GM19193 (cell line): ENCODE measurements at regions not wholly inside any gene's neighbourhood (a gene's known extent, or its start where the extent isn't known, plus 50 kb on each side); places are given as distances from the start of the nearest gene placed in this dataset.

Experiments used
- POLR2A ChIP-seq: IDR thresholded peaks from 4 replicates; pipeline ENCODE4 v1.6.1; 2011; ENCODE audit not compliant: insufficient read depth, insufficient read length; ENCODE audit errors: extremely low read depth

DNA sequence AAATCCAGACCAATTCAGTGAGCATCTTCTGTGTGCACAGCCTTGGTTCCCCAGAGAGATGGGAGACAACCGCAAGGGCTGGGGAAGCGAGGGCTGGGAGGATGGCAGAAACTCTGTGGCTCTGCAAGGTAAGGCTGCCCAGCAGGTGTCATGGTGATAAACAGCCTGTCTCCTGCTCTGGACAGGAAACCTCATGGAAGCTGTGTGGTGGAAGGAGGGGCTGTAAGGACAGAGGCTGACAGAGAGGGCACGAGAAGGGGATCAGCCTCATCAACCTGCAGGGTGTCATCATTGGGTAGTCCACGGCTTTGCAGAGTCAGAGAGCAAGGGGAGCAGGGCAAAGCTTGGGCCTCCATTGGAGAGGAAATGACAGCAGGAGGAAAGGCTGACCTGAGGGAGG is 138.4 kb upstream of the CADM1 start:
- no peak for TF ChIP-seq POLR2A

DNA sequence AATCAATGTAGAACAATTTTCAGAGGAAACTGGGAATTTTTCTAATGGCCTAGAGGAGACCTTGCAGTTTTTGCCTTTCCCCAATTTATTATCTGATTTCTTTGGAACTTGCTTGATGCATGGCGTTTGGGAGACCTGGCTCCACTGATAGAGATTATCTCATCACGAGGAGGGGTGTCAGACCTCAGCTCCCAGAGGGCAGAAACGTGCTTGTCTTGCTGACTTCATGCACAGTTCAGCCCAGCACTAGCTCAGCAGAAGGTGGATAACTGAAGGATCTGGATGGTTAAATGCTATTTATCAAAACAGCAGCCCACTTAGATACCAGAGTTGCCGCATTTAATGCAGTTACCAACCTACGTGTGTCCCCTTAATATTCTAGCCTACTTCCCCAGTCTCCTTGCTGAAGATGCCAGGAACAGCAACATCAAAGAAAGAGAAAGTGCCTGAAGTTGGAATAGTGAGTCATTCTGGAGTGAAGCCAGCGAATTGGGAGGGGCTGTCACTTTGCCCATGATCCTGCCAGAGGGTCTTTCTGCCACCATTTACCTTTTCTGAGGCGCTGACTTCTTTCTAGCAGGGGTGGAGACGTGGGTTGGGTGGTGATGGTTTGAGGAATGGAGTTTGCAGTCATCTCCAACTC is 133.5 kb upstream of the CADM1 start:
- no peak for TF ChIP-seq POLR2A

DNA sequence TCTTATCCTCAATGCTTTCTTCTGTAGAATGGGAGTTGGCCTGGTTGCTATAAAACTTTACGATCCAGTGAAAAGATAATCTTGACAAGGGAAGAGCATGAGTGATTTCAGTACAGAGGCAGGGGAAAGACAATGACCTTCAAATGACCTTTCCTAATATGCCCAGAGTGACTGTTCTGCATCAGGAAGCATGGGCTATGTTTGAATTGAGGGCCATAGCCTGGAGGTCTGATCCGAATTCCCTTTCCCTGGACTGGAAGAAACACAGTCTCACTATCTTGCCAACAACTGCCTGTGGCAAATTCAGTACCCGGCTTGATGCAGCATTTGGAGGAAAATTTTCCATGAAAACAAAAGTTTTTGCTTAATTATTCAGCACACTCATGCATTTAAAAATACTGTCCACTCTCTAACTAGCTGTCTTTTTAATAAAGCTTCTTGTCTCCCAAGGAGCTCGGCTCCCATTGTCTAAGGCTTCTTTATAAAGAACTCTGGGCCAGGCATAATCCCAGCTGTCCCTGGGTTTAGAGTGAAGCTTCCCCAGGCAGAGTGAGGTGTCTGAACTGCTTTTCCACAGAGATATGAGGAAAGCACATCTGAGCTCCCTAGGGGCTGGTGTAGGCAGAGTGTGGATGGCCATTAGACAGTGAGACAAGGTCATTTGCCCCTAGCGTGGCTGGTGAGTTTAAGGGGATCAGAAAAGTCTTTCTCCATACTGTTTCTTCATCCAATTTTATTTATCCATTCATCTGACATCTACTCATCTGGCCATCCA is 132.7 kb upstream of the CADM1 start:
- TF ChIP-seq POLR2A = no peak

DNA sequence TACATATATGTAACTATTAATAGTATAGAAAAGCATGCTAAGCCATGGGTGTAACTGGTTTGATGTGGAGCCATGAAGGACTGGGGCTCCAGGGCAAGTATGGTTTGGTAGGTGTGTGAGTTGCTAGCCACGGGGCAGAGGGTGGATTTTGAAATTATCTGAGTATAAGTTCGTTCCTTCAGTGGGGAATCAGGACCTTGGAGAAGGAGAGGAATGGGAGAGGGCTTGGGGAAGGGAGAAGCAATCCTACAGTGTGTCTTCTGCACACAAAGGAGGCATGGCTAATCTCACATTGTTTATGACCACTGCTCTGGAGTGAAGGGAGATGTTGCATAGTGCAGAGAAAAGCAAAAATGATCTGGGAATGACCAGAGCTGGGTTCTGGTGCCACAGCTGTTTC is 127.8 kb upstream of the CADM1 start:
- TF ChIP-seq POLR2A = no peak

DNA sequence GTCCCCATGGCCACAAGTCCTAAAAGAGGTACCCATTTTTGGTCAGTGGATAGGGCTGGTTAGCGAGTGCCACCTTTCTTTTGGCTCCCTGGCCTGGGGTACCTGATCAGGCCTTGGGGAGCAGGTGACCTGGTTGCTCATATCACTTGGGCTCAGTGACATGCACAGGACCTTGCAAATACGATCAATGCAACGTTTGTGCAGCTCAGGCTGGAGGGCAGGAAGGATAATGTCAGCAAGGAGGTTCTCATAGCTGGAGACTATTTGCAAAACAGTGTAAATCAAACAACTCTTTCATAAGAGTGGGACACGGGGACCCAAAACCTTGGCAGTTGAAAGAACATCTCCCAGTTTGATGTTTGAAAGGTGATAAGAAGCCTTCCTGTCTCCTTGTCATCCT is 127.4 kb upstream of the CADM1 start:
- no peak for TF ChIP-seq POLR2A

DNA sequence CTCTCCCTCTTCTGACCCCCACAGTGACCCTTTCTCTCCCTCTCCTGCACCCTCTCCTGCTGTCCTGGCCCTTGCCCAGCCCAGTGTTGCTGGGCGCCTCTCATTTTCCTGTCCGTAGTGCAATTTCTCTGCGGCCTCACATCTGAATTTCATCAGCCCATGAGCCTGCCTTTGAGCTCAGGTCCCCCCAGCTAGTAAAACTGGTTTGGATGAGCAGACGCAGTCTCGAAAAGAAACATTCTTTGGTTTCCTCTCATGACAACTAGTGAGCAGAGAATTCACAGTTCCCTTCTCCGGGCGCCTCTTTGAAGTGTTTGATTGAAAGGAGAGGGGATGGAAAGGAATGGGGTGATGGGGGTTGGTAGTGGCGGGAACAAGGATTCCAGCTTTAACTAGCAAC is 126.0 kb upstream of the CADM1 start:
- TF ChIP-seq POLR2A = no peak

DNA sequence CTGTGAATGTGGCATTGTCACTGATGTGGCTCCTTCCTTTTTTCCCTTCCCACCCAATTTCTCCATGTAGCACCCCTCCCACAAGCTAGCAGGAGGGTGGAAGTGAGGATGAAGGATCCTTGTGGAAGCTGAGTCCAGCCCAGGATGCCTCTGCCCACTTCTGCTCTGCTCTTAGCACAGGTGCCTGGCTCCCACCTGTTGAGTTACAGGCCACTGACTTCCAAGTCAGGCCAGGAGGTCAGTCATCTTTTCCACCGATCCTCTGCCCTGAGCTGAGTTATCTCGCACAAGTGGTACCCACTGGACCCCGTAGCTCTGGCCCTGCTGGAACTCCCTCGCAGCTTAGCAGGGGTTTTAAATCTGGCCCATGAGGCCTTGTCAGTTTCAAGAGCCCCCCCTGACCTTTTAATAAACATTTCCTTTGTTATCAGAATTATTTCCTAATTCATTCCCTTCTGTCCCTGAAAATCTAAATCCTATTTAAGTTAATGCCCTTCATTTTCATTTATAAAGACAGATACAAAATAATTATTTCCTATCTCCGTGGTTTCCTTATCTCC is 125.3 kb upstream of the CADM1 start:
- no peak for TF ChIP-seq POLR2A

DNA sequence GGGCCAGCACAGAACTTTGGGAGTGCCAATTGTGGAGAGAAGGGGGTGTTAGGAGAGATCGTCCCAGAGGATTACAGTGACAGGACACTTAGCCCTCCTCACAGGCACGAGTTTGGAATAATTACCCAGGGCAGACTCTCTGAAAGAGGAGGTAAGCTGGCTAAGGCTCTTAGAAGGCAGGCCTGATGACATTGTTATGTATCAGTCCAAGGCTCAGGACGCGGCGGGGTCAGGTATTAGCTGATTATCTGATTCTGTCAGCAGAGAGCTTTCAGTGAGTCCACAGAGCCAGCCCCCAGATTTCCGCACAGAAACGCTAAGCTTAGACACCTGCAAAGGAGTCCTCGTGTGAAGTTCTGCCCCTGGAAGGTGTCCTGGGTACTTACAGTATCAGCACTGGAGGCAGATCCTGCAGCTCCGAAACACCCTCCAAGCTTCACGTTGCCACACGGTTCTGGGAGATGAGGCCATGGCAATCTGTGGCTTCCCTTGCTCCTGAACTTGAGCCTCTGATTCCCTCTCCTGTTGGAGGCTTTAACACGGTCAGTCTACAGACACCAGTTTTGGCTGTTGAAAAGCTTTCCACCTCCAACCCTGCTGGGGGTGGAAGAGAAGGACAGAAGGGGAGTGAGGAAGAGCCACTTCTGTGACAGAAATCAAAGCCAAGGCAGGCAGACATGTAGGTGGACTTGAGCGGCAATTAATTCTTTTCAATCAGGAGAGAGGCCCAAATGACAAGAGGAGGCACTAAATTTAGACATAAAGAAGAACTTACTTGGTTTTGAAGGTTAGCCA is 123.6 kb upstream of the CADM1 start:
- TF ChIP-seq POLR2A = no peak

DNA sequence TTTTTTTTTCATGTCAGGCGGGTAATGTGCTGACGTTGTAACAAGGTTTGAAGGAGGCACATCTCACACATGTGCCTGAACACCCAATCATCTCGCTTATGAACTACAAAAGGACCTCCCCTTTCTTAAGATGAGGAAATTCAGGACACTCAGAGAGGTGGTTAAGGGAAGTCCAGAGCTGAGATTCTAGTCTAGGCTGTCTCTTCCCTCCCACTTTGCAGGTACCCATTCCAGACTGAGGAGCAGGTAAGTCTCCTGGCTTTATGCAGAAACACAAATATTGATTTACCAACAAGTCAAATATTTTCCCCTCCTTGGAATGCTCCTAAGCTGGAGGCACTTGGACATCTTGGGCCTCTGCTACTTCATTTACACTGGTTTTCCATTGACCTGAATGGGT is 122.9 kb upstream of the CADM1 start:
- no peak for TF ChIP-seq POLR2A

DNA sequence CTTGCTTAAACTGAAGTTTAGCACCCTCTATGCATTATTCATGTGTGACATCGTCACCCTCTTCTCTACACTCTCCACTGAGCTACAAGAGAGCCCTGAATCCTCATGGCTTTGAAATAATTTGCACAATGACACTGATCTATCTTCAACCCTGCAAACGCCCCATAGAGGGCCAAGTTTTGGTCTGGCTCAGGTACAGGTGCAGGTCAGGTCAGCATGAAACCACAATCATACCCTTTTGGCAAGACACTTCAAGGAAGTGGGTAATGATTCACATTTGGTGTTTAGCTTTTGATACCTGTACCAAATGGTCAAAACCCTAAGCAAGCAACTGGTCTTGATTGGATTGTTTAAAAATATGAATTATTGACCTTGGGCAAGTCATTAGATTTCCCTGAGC is 122.2 kb upstream of the CADM1 start:
- TF ChIP-seq POLR2A = no peak

DNA sequence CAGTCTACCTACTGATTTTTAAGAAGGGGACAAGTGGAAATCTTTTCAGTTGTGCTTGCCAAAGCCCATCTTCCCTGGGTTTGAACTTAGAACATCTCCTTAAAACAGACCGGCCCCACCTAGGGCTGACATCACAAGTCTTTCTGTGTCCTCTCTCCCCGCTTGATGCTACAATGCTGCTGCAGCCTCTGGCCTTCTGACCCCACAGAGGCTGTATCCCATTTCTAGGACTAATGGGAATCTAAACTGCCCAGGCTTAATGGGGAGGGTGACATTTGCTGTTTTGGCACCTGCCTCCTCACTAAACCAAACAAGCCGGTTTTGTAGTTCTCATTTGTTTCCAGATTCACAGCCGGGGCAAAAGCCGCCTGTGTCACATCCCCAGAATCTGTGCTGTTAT is 121.3 kb upstream of the CADM1 start:
- TF ChIP-seq POLR2A = no peak

DNA sequence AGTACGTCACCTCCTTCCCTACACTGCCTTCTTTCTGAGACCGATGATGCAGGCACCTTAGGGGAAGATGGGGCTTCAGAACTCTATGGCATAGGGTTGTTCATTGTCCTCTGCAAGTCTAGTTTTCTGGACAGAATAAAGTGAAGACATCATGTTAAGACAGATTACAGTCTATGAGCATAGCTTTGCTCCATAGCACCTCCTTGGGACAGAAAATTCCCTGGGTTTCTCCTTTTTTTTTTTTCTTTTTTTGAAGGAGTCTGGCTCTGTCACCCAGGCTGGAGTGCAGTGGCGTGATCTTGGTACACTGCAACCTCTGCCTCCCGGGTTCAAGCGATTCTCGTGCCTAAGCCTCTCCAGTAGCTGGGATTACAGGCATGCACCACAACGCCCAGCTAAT is 119.8 kb upstream of the CADM1 start:
- TF ChIP-seq POLR2A = no peak

DNA sequence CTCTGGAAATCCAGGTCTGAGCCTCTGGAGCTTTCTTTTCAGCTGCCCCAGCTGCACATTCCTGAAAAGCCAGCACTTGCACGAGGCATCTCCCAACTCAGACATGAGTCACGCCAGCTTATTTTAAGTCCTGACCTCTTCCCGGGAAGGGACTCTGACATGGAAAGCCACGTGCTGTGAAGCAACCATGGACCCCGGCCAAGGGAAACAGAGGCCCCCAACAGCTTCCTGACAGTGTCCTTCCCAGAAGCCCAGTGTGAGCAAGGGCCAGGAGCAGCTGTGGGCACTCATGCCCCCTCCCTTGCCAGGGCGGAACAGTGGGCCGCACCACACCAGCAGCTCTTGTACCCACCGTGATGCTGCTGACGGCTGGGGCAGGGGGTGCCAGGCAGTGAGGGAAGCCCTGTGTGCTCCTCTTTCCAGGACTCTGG is 118.8 kb upstream of the CADM1 start:
- TF ChIP-seq POLR2A = no peak

DNA sequence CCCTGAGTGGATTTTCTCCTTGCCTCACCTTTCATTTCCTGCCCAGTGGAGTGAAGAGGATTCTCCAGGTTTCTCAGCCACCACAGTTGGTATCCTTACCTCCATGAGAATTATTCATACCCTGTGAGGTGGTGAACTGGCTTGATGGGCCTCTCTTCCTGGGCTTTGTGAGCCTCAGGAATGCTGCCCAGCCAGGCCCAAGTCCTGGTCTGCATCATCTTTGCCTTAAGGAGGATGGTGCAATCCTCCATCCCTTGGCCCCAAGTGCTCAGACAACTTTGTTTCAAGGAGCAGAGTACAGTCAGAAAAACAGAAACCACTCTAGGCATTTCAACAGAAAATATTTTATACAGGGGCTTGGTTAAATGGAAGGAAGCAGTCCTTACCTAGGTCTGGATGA is 114.2 kb upstream of the CADM1 start:
- no peak for TF ChIP-seq POLR2A

DNA sequence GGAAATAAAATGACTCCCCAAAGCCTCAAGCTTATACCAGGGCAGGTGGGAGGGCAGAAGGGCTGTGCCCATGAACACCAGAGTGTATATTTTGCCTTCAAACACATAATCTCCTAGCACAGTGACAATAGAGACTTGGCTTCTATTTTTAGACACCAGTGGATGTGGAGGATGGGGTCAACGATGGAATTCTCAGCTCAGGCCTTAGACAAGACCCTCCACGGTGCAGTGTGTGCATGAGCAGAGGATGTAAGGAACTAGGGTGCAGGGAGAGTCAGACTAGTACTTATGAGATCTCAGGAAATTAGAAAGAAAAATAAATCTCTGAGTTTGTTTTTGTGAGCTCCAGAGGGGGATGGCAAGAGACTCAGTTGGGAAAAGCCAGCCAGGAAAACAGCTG is 113.6 kb upstream of the CADM1 start:
- TF ChIP-seq POLR2A = no peak

DNA sequence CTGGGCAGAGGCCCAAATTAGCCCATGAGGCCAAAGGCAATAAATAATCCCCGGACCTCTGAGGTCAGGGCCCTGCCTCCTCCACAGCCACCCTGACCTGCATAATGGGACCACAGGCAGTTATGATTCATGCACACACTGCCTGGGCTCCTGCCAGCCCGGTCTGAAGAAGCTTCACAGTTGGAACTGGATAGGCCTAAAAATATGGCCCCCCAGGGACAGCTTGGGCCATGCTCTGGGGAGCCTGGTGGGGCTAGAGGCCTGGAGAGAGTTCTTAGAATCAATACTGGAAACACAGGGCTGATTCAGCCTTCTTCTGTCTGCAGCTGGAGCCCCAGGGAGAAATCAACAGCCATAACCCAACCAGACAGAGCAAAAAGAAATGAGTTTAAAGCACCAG is 112.8 kb upstream of the CADM1 start:
- no peak for TF ChIP-seq POLR2A

DNA sequence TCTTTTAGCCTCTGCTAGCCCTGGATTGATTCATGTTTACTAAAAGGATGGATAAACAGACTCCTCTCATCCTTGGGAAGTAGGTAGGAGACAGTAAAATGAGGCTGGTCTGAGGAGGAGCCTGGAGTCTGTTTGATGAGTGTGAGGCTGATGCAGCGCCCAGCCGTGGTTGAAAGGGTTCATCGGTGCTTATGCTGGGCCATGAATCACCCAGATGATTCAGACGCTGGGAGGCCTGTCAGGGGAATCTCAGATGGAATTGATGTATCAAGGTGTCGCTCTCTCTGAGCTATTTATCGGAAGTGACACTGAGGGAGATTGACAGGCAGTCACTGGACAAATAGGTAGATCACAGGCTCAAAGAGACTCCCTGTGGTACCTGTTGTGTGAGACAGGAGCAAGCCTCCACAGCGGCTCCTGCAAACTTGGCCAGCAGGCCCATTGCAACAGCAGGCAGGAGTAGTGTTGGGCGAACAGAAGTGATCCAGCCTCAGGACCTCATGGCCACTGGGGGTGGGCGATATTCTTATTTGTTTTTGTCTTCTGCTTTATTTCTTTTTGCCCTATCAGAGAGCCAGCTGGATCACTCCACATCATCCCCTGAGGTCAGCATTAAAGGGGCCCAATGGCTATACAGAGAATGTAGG is 109.9 kb upstream of the CADM1 start:
- TF ChIP-seq POLR2A = no peak
